ENCODE measurements at regions not wholly inside any gene's neighbourhood (a gene's known extent, or its start where the extent isn't known, plus 50 kb on each side); places are given as distances from the start of the nearest gene placed in this dataset.
A peak's percentile ranks its signal among the peaks of the same experiment; 100 is the strongest.

DNA sequence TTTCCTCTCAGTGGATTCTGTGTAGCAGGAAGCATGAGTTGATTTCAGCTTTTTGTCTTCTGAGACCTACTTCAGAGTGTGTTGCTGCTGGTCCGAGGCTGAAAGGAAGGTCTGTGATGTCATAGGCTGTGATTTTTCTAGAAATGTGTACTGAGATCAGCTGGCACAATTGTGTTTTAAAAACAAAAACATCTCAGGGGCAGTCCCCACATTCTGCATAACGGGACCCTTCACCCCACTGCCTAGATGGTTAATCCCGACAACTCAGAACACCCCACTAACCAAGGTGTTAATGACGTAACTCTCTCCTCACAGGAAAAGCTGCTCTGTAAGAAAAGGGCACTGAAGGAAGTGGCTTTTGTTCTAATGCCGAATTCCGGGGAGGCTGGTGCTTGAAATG lies 59.8 kb upstream of the PPP2R5A start:
- H3K4me3 Mint-ChIP-seq = no peak overlapping the region
- ATAC-seq (peak; percentile 46 to 76), DNase-seq (no peak)
- no peaks in the 10 kb centered on the region for H3K9me3 Mint-ChIP-seq
- H3K27me3 Mint-ChIP-seq (ENCODE audit: low read depth) = no peaks in the 10 kb centered on the region
- no peaks in the 10 kb centered on the region for H3K36me3 Mint-ChIP-seq (ENCODE audit: insufficient read depth)
- H3K4me1 Mint-ChIP-seq (ENCODE audit: low read depth) = peaks cover 23% of the 10 kb centered on the region

DNA sequence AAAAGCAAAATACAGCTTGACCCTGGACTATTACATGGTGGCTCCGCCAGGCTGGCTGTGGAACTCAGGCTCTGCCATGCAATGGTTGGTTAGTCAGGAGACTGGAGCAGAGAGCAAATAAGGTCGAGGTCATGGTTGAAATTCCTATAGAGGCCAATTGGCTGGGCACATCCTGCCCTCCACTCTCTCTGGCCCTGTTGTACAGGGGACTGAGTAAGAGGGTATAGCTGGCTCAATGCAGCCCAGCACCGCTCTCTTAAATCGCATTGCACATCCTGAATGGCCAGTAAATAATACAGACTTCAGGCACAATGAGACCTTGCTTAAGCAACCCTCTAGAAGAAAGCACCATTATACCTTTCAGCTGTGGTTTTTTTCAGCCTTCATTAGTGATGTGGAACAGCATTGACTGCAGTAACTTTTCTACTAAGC lies 59.3 kb upstream of the PPP2R5A start:
- DNase-seq = no peak
- no peaks in the 10 kb centered on the region for H3K9me3 Mint-ChIP-seq
- no peaks in the 10 kb centered on the region for H3K27me3 Mint-ChIP-seq (ENCODE audit: low read depth)
- H3K4me3 Mint-ChIP-seq = no peak overlapping the region
- no peak for ATAC-seq
- peaks cover 23% of the 10 kb centered on the region for H3K4me1 Mint-ChIP-seq (ENCODE audit: low read depth)
- H3K36me3 Mint-ChIP-seq (ENCODE audit: insufficient read depth) = no peaks in the 10 kb centered on the region

DNA sequence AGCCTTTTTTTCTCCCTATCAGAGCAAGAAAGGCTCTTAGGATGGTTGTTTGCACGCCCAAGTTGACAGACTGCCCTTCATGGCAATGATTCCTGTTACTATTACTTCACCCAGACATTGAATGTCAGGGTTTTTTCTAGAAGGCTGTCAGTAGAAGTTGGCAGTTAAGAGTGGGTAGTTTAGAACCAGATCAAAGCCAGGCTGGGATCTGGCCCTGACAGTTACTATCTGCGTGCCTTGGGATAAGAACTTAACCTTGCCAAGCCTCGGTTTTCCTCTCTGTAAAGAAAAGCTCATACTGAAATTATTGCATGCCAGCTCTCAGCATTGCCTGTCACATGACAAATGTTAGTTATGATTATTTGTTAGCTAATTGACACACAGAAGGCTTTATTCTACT lies 58.7 kb upstream of the PPP2R5A start:
- Mint-ChIP-seq H3K4me1 (ENCODE audit: low read depth) (peaks cover 26% of the 10 kb centered on the region), H3K36me3 (ENCODE audit: insufficient read depth) (no peaks in the 10 kb centered on the region), H3K4me3 (no peak overlapping the region), H3K27me3 (ENCODE audit: low read depth) (no peaks in the 10 kb centered on the region), H3K9me3 (no peaks in the 10 kb centered on the region)
- ATAC-seq (no peak), DNase-seq (no peak)

DNA sequence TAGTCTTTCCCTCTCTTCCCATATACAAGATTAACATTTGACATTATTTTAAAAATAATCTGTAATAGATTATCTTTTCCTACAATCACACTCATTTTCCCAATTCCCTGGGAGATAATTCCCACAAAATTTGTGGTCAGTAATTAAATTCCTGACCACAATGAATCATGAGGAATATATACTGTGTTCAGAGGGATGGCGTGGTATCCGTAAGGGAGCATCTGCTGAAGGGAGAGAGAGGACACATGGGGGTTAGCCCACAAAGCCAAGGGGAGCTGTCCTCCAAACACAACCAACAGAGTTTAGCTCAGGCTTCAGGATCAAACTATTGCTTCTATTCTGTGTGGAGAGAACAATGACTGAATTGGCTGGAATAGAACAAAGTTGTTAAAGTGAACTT lies 57.1 kb upstream of the PPP2R5A start:
- Mint-ChIP-seq H3K4me3 (no peak overlapping the region), H3K36me3 (ENCODE audit: insufficient read depth) (no peaks in the 10 kb centered on the region), H3K9me3 (no peaks in the 10 kb centered on the region), H3K4me1 (ENCODE audit: low read depth) (peaks cover 33% of the 10 kb centered on the region), H3K27me3 (ENCODE audit: low read depth) (no peaks in the 10 kb centered on the region)
- DNase-seq (no peak), ATAC-seq (no peak)

DNA sequence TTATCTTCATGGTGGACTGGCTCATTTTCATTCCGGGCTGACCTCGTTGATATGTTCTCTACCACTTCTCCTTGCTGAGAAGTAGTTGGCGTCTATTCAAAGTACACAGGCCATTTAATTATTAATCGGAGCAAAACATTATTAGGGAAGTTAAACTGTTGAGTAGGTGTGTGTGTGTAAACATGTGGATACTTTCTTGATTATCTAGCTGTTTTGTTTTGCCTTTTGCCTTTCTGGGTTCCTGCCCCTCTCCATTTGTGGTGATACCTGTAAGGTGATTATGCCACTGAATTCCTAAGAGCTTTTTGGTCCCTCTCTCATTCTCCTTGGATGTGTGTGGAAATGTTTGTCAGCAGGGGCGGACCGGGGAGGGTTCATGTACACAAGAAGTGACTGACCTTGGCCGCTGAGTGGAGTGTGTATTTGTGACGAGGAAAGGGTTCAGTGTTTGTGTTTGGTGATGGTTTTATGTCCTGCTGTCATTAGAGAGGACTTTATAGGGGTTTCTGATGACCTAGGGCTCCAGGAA lies 56.6 kb upstream of the PPP2R5A start:
- Mint-ChIP-seq H3K9me3 (no peaks in the 10 kb centered on the region), H3K4me1 (ENCODE audit: low read depth) (peaks cover 36% of the 10 kb centered on the region), H3K27me3 (ENCODE audit: low read depth) (no peaks in the 10 kb centered on the region), H3K36me3 (ENCODE audit: insufficient read depth) (no peaks in the 10 kb centered on the region), H3K4me3 (no peak overlapping the region)
- DNase-seq (no peak), ATAC-seq (no peak)

DNA sequence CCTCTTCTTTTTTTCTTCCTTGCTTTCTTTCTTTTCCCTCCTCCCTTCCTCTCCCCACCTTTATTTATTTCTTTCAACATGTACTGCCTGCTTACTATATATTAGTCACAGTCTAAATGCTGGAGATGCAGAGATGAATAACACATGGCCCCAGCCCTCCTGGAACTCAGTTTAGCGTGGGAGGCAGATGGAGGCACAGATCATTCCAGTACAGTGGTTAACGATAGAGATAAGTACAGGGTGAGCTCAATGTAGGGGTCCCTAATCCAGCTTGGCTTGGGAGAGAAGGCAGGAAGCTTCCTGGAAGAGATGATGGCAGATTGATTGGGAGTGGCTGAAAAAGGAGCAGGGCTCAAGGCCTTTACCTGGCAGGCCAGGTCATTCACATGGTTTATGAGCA lies 55.6 kb upstream of the PPP2R5A start:
- Mint-ChIP-seq H3K36me3 (ENCODE audit: insufficient read depth) (no peaks in the 10 kb centered on the region), H3K4me3 (no peak overlapping the region), H3K4me1 (ENCODE audit: low read depth) (peaks cover 37% of the 10 kb centered on the region), H3K27me3 (ENCODE audit: low read depth) (no peaks in the 10 kb centered on the region), H3K9me3 (no peaks in the 10 kb centered on the region)
- ATAC-seq (no peak), DNase-seq (no peak)

DNA sequence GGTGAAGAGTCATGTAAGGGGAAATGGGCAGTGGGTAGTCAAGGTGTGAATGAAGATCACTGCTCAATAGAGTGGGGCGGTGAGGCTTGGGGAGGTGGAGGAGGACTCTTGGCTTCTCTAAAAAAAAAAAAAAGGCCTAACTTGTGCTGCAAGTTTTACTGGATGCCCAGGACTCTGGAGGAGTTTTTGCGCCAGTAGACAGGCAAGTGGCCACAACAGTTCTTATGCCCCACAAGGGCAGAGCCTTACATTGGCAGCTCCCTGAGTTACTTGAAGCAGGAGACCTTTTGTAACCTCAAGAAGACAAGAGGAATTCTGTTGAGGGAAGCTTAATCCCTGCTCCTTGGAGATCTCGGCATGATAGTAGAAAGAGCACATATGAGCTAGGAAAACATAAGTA lies 54.9 kb upstream of the PPP2R5A start:
- Mint-ChIP-seq H3K4me1 (ENCODE audit: low read depth) (peaks cover 36% of the 10 kb centered on the region), H3K27me3 (ENCODE audit: low read depth) (no peaks in the 10 kb centered on the region), H3K9me3 (no peaks in the 10 kb centered on the region), H3K36me3 (ENCODE audit: insufficient read depth) (no peaks in the 10 kb centered on the region), H3K4me3 (no peak overlapping the region)
- ATAC-seq (no peak), DNase-seq (no peak)

DNA sequence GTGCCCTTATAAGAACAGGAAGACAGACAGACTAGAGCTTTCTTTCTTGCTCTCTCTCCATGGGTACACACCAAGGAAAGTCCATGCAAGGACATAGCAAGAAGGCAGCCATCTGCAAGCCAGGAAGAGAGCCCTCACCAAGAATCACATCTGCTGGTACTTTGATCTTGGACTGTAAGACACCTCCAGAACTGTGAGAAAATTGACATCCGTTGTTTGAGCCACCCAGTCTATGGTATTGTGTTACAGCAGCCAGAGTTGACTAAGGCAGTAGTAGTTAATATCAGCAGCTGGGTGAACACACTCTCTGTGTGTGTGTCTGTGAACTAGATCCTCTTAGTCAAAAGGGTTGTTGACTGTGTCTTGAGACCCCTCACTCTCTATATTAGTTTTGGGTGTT lies 53.8 kb upstream of the PPP2R5A start:
- DNase-seq = no peak
- Mint-ChIP-seq H3K4me1 (ENCODE audit: low read depth) (peaks cover 25% of the 10 kb centered on the region), H3K9me3 (no peaks in the 10 kb centered on the region), H3K36me3 (ENCODE audit: insufficient read depth) (no peaks in the 10 kb centered on the region), H3K27me3 (ENCODE audit: low read depth) (no peaks in the 10 kb centered on the region), H3K4me3 (no peak overlapping the region)
- ATAC-seq = no peak

DNA sequence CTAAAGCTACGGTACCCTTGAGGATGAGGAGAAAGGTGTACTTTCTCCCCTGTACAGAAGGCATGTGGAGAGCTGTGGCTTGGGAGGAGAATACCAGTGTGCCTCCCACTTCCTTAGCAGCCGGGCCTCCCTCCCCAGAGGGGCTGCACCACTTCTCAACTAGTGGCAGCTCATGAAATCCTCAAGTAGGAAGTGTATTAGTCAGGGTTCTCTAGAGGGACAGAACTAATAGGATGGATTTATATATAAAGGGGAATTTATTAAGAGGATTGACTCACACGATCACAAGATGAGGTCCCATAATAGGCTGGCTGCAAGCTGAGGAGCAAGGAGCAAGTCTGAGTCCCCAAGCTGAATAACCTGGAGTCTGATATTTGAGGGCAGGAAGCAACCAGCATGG lies 53.1 kb upstream of the PPP2R5A start:
- DNase-seq (no peak), ATAC-seq (no peak)
- Mint-ChIP-seq H3K36me3 (ENCODE audit: insufficient read depth) (no peaks in the 10 kb centered on the region), H3K27me3 (ENCODE audit: low read depth) (no peaks in the 10 kb centered on the region), H3K4me1 (ENCODE audit: low read depth) (peaks cover 24% of the 10 kb centered on the region), H3K9me3 (no peaks in the 10 kb centered on the region), H3K4me3 (no peak overlapping the region)

DNA sequence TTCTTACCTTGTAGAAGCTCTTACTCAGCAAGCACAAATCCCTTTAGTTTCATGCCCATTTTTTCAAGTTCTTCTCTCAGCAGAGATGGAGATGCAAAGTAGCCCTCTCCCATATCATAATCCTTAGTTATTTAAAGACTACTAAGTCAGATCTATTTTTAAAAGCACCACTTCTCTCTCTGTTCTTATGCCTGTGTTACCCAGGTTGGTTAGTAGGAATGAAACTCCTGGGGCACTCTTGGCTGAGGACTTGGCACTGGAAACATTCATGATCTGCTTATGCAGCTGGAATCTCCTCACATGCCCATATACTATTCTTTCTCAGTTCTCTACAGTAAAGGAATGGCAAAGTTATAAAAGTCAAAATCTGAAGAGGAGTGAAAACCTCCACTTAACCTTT lies 51.9 kb upstream of the PPP2R5A start:
- no peak overlapping the region for H3K4me3 Mint-ChIP-seq
- peaks cover 24% of the 10 kb centered on the region for H3K4me1 Mint-ChIP-seq (ENCODE audit: low read depth)
- H3K27me3 Mint-ChIP-seq (ENCODE audit: low read depth) = no peaks in the 10 kb centered on the region
- no peak for DNase-seq
- no peaks in the 10 kb centered on the region for H3K36me3 Mint-ChIP-seq (ENCODE audit: insufficient read depth)
- H3K9me3 Mint-ChIP-seq = no peaks in the 10 kb centered on the region
- ATAC-seq = no peak

DNA sequence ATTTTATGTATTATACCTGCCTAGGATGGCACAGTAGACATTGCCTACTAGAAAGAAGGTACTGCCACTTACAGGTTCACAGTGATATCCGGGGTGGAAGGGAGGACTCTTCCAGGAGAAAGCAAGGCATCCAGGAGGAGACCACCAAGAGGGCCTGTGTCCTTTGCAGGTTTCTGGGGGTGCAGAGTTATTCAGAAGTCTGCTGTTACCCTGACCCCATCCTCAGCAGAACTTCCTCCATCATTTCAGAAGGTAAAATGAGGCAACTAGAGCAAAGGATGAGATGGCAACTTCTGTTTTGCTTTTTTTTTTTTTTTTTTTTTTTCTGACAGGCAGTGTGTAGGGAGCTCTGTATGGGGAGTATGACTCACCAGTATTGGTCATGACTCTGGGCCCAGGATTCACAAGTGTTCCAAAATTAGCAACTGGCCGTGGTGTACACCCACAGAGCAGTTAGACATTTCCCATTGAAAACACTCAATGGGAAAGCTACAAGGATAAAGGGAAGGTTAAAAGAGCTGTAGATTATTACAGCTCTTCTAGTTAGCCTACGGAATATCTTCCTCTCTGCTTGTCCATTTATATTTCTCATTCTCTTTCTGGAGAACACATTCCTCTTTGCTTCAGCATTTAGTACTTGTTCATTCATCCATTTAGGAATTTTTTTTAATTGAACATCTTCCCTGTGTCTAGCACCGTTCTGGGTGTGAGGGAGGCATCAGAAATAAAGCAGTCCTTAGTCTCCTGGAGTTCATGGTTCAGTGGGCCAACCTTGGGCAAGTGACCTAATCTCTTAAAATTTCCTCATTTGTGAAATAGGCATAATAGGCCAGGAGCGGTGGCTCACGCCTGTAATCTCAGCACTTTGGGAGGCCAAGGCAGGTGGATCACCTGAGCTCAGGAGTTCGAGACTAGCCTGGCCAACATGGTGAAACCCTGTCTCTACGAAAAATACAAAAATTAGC lies 50.5 kb upstream of the PPP2R5A start:
- no peaks in the 10 kb centered on the region for H3K9me3 Mint-ChIP-seq
- peak; percentile 83 to 95 for ATAC-seq
- no peak for DNase-seq
- no peaks in the 10 kb centered on the region for H3K36me3 Mint-ChIP-seq (ENCODE audit: insufficient read depth)
- no peaks in the 10 kb centered on the region for H3K27me3 Mint-ChIP-seq (ENCODE audit: low read depth)
- no peak overlapping the region for H3K4me3 Mint-ChIP-seq
- H3K4me1 Mint-ChIP-seq (ENCODE audit: low read depth) = peaks cover 24% of the 10 kb centered on the region

Measured in activated T-cell treated with anti-CD3 and anti-CD28 coated beads, Interleukin-2, amount 50 U/mL, for 4 hours (primary cell).